HEK293T (cell line): ENCODE measurements at regions not wholly inside any gene's neighbourhood (a gene's known extent, or its start where the extent isn't known, plus 50 kb on each side); places are given as distances from the start of the nearest gene placed in this dataset.

Experiments
- CTCF ChIA-PET: fragments of 350-600 bp; formaldehyde crosslinking; extraction: SDS; loops from one replicate; lab custom pipeline; 2021; ENCODE audit warnings: antibody characterized with exemption, inconsistent platforms; lab: Yijun Ruan, JAX
- POLR2A ChIA-PET: fragments of 350-600 bp; formaldehyde crosslinking; extraction: SDS; loops from one replicate; lab custom pipeline; 2020; ENCODE audit warnings: antibody characterized with exemption, inconsistent platforms; lab: Yijun Ruan, JAX
- DNase-seq: peaks from one replicate; pipeline ENCODE4 v3.0.0; 2012; ENCODE audit warnings: mixed read lengths; ENCODE audit errors: extremely low spot score
- ARNT ChIP-seq: fragments of 450-650 bp; IDR thresholded peaks from 2 replicates; pipeline ENCODE4 v1.6.1; 2017; ENCODE audit warnings: mild to moderate bottlenecking
- BHLHE40 ChIP-seq: fragments of 450-650 bp; IDR thresholded peaks from 2 replicates; pipeline ENCODE4 v1.6.1; 2016; ENCODE audit warnings: mild to moderate bottlenecking, moderate library complexity, borderline replicate concordance
- CTBP1 ChIP-seq: fragments of 450-650 bp; IDR thresholded peaks from 2 replicates; pipeline ENCODE4 v1.6.1; 2016; ENCODE audit warnings: borderline replicate concordance
- ELF4 ChIP-seq: fragments of 450-650 bp; IDR thresholded peaks from 2 replicates; pipeline ENCODE4 v1.6.1; 2017; ENCODE audit warnings: antibody characterized with exemption
- FOXA1 ChIP-seq: fragments of 450-650 bp; IDR thresholded peaks from 2 replicates; pipeline ENCODE4 v1.6.1; 2016; ENCODE audit warnings: mild to moderate bottlenecking
- FOXK2 ChIP-seq: fragments of 450-650 bp; IDR thresholded peaks from 2 replicates; pipeline ENCODE4 v1.6.1; 2016; ENCODE audit warnings: mild to moderate bottlenecking
- FOXM1 ChIP-seq: fragments of 450-650 bp; IDR thresholded peaks from 2 replicates; pipeline ENCODE4 v1.6.1; 2017; ENCODE audit warnings: mild to moderate bottlenecking, borderline replicate concordance
- HDGF ChIP-seq: fragments of 450-650 bp; IDR thresholded peaks from 2 replicates; pipeline ENCODE4 v1.6.1; 2017; ENCODE audit warnings: antibody characterized with exemption, borderline replicate concordance
- L3MBTL2 ChIP-seq: fragments of 450-650 bp; conservative IDR thresholded peaks from 2 replicates; pipeline ENCODE4 v1.6.1; 2016; ENCODE audit warnings: mild to moderate bottlenecking
- LEF1 ChIP-seq: fragments of 450-650 bp; IDR thresholded peaks from 2 replicates; pipeline ENCODE4 v1.6.1; 2017; ENCODE audit warnings: mild to moderate bottlenecking, borderline replicate concordance
- NFRKB ChIP-seq: fragments of 450-650 bp; IDR thresholded peaks from 2 replicates; pipeline ENCODE4 v1.6.1; 2016; ENCODE audit warnings: mild to moderate bottlenecking, moderate library complexity
- SP1 ChIP-seq: fragments of 450-650 bp; IDR thresholded peaks from 2 replicates; pipeline ENCODE4 v1.6.1; 2017
- SUZ12 ChIP-seq: fragments of 450-650 bp; IDR thresholded peaks from 2 replicates; pipeline ENCODE4 v1.6.1; 2016; ENCODE audit warnings: mild to moderate bottlenecking
- TARDBP ChIP-seq: fragments of 450-650 bp; IDR thresholded peaks from 2 replicates; pipeline ENCODE4 v1.6.1; 2016
- ZNF384 ChIP-seq: fragments of 450-650 bp; IDR thresholded peaks from 2 replicates; pipeline ENCODE4 v1.6.1; 2016
- TF ChIP-seq, protein P1 (sequence below): fragments of 450-650 bp; IDR thresholded peaks from 2 replicates; pipeline ENCODE4 v1.6.1; 2016

DNA sequence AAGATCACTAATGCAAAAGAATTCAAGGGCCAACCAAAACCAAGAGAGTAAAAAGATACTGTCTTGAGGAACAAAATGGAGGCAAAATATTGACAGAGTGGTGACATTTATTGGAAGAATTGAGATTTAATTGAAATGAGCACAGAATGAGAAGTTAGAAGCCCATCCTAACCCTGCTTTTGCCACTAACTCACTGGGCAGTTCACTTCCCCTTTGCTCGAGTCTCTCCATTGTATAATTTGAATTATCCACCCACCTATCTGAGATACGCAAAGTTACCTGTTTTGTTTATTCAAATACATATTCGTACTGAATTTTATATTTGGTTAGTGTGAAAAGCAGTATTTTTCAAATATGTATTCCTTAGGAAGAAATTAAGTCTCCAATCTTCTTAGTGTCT, 204.5 kb upstream of the PRDM1 start:
- DNase-seq, result no peak
- CTCF ChIA-PET, result no interaction called here
- POLR2A ChIA-PET, result no interaction called here
- TF ChIP-seq NFRKB (no peak), HDGF (no peak), CTBP1 (no peak), SUZ12 (no peak), FOXK2 (no peak), ZNF384 (no peak), ELF4 (no peak)

DNA sequence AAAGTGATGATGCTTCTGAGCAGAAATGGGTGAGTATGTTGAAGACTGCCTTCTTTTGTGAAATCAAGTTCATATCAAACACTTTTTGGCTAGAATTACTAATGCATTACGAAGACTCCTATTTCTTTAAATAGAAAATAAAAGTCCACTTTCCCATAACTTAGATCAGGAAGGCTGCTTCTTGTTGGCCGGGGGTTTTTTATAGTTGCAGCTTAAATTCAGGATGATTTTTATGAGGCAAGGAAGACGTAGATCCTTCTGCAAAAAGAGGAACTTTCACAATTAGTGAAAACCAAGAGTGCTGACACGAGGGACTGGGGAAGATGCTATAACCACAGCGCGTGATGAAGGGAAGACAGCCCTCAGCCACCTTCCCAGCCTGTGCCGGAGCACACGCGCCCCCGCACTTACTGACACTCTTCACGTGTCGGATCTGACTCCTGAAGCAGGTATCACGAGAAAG, 206.1 kb upstream of the PRDM1 start:
- no peak for DNase-seq
- TF ChIP-seq ELF4 (no peak), SP1 (no peak), HDGF (no peak)
- CTCF ChIA-PET, result interaction anchor here (0.9 kb wide), 1 partner anchor 34 kb away, joined by 3 read pairs; no protein-coding TSS in a partner anchor
- POLR2A ChIA-PET, result no interaction called here

DNA sequence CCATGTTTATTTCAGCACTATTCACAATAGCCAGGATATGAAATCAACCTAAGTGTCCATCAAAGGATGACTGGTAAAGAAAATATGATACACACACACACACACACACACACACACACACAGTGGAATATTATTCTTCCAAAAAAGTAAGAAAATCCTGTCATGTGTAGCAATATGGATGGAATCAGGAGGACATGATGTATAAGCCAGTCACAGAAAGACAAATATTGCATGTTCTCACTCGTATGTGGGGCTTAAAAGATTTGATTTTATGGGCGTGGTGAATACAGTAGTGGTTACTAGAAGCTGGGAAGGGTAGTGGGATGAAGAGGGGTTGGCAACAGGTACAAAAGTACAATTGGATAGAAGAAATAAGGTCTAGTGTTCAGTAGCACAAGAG, 207.0 kb upstream of the PRDM1 start:
- CTCF ChIA-PET, result no interaction called here
- POLR2A ChIA-PET, result no interaction called here
- DNase-seq, result no peak
- no peak for TF ChIP-seq ZNF384
- no peak for TF ChIP-seq LEF1
- no peak for TF ChIP-seq ARNT
- TF ChIP-seq BHLHE40, result no peak
- TF ChIP-seq HDGF, result no peak
- no peak for TF ChIP-seq TARDBP
- no peak for TF ChIP-seq SP1
- TF ChIP-seq FOXA1, result no peak
- TF ChIP-seq SUZ12, result no peak
- no peak for TF ChIP-seq NFRKB
- TF ChIP-seq FOXK2, result no peak
- no peak for TF ChIP-seq L3MBTL2
- TF ChIP-seq CTBP1, result no peak
- no peak for TF ChIP-seq FOXM1
- TF ChIP-seq, protein P1, sequence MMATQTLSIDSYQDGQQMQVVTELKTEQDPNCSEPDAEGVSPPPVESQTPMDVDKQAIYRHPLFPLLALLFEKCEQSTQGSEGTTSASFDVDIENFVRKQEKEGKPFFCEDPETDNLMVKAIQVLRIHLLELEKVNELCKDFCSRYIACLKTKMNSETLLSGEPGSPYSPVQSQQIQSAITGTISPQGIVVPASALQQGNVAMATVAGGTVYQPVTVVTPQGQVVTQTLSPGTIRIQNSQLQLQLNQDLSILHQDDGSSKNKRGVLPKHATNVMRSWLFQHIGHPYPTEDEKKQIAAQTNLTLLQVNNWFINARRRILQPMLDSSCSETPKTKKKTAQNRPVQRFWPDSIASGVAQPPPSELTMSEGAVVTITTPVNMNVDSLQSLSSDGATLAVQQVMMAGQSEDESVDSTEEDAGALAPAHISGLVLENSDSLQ, result no peak

DNA sequence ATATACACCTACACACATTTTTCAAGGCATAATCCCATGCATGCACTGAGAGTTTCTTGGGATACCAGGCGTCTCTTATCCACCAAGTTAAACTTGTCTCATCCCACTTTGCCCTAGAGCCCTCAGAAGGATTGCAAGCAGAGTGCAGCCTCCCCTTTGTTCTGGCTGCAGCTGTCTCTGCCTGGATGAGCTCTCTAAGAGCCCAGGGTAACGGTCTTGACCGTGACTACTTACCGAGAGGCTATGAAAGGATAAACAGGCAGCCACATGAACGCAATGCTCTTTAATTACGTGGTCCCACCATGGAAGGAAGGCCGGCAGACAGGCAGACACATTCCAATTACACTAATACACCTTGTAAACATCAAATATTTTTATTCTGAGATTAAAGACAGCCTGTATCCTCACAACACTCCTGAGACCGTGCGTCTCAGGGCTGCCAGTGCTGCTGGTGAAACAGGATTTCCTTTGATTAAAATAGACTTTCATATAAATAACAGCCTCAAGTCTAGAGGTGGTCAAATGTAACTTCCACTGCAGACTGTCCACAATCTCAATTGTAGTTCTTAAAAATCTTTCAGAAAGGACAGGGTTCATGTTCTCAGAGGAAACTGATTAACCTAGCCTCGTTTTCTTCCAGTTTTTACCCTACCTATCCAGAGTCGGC, 210.0 kb upstream of the PRDM1 start:
- no peak for DNase-seq
- TF ChIP-seq CTBP1 (no peak), TARDBP (no peak), NFRKB (no peak), ARNT (no peak)
- ChIA-PET CTCF (no interaction called here), POLR2A (no interaction called here)

DNA sequence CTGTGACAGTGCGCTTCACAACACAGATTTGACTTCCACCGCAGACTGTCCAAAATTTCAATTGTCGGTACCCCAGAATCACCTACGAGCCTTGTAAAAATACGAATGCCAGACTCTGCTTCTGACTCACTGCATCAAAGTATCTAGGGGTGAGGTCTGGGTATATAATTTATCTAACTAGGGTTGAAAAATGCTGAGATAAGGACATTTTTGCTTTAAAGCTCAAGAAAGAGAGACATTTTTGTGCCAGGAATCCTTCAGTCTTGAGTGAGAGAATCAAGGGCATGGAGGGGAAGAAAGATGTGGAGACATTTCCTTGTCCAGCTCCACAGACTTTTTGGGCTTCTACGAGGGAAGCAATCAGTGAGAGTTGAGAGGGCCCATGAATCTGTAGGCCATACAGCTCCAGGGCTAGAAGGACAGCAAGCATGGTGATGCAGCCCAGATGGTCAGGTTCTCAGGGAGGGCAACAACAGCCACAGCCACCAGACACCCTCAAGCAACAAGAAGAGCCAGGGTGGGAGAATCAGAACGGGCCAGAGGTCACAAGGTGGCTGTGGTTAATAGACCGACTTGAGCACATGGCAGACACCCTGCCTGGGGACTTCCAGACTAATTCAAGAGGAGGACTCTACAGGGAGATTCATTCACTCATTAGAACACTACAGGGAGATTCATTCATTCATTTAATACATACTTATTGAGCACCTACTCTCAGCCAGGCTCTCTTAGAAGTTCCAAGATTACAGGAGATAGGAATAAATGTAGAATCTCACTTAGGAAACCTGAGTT, 211.1 kb upstream of the PRDM1 start:
- TF ChIP-seq ZNF384, result no peak
- no peak for TF ChIP-seq HDGF
- no peak for TF ChIP-seq FOXM1
- TF ChIP-seq NFRKB, result no peak
- TF ChIP-seq L3MBTL2, result no peak
- DNase-seq, result no peak
- ChIA-PET POLR2A (no interaction called here), CTCF (no interaction called here)

DNA sequence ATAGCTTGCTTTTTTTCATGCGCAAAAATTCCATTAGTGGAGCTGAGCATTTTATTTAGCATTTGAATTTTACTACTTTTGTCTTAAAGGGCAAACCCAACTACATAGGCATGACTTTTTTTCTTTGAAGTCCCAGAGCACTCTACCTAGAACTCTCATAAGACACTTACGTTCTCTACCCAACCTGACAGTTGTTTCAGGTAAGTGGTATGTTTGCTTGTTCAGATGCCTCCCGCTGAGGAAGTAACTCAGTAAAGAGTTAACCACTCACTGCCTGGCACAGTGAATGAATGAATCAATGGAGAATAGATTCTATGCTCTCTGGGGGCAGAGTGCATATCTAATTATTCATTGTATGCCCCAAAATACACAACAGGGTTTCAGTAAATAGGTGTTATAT, 212.3 kb upstream of the PRDM1 start:
- TF ChIP-seq, protein P1, result no peak
- TF ChIP-seq SUZ12 (no peak), FOXA1 (no peak), L3MBTL2 (no peak), HDGF (no peak), FOXK2 (no peak), FOXM1 (no peak), SP1 (no peak)
- ChIA-PET CTCF (no interaction called here), POLR2A (no interaction called here)
- no peak for DNase-seq

DNA sequence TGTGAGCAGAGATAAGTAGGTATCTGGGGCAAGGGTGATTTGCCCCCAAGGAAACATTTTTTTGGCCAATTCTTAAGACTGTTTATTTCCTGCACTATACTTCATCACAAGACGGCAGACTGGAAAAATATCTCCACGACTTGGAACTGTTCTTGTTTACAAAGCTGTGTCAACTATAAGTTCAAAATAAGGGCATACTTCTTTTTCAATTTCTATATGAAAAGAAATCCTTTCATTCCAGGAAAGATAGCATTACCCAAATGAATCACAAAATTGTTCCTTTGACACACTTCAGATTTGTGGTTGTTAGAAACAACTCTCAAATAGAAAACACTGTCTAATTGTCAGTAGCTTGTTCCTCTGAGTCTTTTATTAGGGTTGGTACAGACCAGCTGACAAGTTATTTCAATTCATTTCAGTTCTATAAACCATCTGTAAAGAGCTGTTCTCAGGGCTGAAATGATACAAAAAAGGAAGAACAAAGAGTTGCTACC, 212.9 kb upstream of the PRDM1 start:
- no peak for DNase-seq
- TF ChIP-seq BHLHE40 (no peak), FOXA1 (no peak), NFRKB (no peak), ELF4 (no peak), HDGF (no peak), L3MBTL2 (no peak), LEF1 (no peak), FOXM1 (no peak), SP1 (no peak), ARNT (no peak), SUZ12 (no peak), ZNF384 (no peak), FOXK2 (no peak), CTBP1 (no peak)
- TF ChIP-seq, protein P1, result no peak
- POLR2A ChIA-PET, result no interaction called here
- CTCF ChIA-PET, result no interaction called here
